ENCODE measurements at regions not wholly inside any gene's neighbourhood (a gene's known extent, or its start where the extent isn't known, plus 50 kb on each side); places are given as distances from the start of the nearest gene placed in this dataset.
"Not testable (repeated sequence)": the region's sequence is repeated elsewhere in the genome, so short reads cannot be mapped to it uniquely, and the experiment has no call there.

DNA sequence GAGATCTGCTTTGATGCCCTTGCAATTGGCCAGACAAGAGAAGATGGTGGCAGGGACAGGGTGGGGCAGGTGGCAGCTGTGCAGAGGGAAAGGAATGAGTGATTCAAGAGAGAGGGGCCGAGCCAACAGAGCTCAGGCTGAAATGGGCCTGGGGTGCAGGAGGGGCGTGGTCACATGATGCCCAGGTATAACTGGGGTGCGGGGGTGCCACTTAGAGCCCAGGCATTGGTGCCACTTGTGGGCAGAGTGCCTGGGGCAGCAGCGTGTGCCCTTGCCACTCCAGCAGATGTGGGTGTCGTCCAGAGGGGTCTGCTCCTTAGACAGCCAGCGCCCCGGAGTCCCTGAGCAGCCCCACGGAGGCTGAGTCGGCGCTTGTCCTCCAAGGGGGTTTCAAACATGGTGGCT, 88.7 kb downstream of the PLXNA1 start:
- DNase-seq (ENCODE audit: low read depth), result no peak

GRCh38 chr3:127072221-127072771, 89.4 kb downstream of the PLXNA1 start:
- no peak for DNase-seq (ENCODE audit: low read depth)

DNA sequence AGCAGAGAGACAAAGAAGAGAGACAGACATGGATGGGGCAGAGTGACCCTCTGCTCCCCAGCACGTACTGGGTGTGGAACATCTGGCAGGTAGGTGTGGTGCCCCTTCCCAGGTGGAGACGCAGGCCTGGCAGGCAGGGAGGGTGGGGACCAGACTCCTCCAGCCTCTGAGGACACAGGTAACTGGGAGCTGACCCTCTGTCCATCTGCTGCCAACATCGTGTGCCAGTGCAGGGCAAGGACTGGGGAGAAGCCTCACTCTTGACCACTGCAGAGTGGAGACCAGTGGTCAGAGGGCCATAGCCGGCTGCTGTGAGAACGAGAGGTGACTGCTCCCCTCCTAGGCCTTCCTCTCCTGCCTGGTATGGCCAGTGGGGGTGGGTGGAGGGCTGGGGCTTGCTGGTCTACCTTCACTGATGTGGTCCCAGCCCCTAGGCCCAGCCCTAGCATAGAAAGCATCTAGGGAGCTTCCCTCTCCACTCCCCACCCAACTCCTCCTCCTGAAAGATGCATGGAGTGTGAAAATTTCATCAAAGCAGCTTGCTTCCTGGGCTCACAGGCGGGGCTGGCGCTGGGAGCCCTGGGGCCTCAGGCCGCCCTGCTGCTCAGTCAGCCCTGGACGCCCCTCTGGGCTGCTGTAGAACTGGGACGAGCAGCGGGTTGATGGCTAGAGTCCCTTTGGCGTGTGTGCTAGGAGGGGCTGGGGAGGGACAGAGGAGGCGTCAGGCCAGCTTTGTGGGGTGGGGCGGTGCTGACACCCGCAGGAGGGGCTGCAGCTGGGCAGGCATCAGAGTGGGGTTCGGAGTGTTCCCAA, 90.3 kb downstream of the PLXNA1 start:
- no peak for DNase-seq (ENCODE audit: low read depth)

GRCh38 chr3:127073941-127074820, 91.3 kb downstream of the PLXNA1 start:
- peak; percentile 48 for DNase-seq (ENCODE audit: low read depth)

DNA sequence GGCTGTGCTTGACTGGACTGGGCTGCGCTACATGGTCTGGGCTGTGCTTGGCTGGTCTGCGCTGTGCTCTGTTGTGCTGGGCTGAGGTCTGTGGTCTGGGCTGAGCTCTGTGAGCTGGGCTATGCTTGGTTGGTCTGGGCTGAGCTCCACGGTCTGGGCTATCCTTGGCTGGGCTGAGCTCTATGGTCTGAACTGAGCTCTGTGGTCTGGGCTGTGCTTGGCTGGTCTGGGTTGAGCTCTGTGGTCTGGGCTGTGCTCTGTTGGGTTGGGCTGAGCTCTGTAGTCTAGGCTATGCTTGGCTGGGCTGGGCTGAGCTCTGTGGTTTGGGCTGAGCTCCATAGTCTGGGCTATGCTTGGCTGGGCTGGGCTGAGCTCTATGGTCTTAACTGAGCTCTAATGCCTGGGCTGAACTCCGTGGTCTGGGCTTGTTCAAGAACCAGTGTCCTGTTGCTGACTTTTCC, 92.0 kb downstream of the PLXNA1 start:
- peak; percentile 85 for DNase-seq (ENCODE audit: low read depth)

DNA sequence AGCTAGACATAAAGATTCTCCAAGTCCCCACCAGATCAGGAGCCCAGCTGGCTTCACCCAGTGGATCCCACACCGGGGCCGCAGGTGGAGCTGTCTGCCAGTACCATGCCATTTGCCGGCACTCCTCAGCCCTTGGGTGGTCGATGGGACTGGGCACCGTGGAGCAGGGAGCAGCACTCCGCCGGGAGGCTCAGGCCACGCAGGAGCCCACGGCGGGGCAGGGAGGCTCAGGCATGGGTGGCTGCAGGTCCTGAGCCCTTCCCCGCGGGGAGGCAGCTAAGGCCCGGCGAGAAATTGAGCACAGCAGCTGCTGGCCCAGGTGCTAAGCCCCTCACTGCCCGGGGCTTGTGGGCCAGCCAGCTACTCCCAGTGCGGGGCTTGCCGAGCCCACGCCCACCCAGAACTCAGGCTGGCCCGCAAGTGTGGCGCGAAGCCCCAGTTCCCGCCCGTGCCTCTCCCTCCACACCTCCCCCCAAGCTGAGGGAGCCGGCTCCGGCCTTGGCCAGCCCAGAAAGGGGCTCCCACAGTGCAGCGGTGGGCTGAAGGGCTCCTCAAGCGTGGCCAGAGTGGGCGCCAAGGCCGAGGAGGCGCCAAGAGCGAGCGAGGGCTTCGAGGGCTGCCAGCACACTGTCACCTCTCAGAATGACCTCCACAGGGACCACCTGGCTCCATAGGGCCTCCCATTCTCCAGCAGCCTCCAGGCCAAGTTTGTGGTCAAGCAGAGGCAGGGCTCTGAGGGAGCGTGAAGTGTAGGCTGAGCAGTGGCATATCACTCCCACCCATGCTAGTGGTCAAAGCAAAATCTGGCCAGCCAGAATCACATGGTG, 93.5 kb downstream of the PLXNA1 start:
- DNase-seq (ENCODE audit: low read depth), result not testable (repeated sequence)

- no peak for DNase-seq (ENCODE audit: low read depth)
Observed at GRCh38 chr3:127077068-127077467, 94.2 kb downstream of the PLXNA1 start.

DNA sequence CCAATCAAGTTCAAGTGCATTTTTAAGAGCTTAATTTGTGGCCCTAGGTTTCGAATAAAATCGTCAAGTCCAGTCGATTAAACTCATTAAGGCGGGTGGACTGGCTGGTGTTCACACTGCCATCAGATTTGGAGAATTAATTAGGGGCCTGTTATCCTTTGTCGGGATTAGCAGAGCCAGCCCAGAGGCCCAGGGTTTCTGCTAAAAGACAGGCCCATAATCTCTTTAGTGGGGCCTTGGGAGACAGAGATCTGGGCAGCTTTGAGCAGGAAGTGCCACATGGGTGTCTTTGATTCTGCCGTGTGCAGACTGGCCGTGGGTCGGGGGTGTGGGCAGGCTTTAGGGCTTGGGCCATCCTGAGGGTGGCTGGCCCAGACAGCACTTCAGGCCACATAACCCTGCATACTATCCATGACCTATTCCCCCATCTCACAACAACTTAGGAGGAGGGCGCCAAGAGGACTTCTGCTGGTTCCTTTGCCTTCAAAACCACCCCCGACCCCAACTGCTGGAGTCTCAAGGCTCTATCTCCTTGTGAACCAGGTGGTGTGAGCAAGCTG, 94.7 kb downstream of the PLXNA1 start:
- no peak for DNase-seq (ENCODE audit: low read depth)

DNA sequence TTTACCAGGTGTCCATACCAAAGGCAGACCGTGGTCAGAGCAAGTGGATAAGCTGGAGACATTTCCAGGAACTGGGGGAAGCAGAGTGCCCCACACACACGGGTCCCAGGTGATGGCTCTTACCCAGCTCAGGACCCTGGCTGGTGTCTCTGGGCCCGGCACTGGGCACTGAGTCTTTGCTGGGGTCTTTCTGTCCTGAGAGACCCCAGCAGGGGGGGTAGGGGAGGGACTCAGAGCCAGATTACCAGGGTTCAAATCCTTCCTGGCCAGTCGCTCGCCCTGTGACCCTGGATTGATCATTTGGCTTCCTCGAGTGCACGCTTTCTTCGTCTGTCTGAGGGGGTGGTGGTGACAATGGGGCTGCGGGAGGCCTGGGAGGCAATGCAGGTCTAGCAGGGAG, 95.7 kb downstream of the PLXNA1 start:
- no peak for DNase-seq (ENCODE audit: low read depth)

DNA sequence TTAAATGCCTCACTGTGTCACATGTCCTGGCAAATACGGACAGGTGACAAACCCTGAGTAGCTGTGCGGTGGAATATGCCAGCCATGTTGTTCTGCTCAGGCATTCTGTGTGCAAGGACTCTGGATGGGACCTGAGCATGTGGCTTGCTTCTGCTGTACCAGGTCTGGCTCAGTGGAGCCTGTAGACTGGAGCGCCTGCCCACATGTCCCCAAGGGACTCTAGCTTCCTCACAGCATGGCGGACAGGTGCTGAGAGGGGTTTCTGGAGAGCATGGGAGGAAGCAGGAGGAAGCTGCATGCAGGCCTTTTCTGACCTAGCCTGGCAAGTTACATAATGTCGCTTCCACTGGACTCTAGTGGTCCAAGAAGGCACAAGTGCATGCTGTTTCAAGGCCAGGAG, 96.3 kb downstream of the PLXNA1 start:
- no peak for DNase-seq (ENCODE audit: low read depth)

DNA sequence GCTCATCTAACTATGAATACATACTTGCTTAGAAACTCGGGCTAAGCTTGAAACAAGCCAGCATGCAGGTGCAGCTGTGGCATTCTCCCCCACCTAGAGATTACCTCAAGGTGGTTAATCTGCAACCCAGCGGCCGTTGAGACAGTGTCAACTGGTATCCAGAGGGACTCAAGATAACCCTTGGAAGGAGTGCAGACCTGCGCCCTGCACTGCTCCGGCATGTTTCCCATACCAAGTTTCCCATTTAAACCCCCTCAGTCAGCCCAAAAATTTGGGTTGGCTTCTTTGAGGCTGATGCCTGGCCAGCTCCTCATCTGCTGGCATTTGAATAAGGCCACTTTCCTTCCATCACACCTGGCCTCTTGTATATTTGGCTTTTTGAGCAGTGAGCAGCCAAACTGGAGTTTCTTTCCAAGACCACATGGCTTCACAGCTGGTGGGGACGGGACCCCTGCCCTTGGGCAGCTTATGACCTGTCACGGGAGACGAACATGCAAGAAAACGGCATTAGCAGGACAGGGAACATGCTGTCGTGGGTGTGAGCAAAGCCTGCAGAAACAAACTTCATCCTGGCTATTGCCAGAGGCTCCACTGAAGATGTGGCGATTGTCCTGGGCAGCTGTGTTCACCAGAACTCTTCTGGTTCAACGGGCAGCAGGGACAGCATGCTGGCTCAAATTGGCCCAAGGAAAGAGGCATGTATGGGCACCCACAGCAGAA, 98.2 kb downstream of the PLXNA1 start:
- DNase-seq (ENCODE audit: low read depth), result no peak

DNA sequence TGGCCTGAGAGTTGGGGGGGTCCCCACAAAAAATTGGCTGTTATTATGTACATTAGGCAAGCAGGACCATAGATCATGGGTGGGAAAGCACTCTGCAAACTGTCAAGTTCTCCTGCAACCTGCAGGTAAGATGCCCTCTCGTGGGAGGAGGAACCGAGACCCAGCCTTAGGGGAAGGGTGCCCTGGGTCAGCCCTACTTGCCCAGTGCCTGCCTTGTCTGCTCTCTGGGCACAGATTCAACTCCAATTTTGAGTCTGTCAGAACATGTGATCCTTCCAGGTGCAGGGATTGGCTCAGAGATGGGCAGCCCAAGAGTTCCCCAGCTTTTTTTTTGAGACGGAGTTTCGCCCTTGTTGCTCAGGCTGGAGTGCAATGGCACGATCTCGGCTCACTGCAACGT, 99.2 kb downstream of the PLXNA1 start:
- DNase-seq (ENCODE audit: low read depth), result no peak

DNA sequence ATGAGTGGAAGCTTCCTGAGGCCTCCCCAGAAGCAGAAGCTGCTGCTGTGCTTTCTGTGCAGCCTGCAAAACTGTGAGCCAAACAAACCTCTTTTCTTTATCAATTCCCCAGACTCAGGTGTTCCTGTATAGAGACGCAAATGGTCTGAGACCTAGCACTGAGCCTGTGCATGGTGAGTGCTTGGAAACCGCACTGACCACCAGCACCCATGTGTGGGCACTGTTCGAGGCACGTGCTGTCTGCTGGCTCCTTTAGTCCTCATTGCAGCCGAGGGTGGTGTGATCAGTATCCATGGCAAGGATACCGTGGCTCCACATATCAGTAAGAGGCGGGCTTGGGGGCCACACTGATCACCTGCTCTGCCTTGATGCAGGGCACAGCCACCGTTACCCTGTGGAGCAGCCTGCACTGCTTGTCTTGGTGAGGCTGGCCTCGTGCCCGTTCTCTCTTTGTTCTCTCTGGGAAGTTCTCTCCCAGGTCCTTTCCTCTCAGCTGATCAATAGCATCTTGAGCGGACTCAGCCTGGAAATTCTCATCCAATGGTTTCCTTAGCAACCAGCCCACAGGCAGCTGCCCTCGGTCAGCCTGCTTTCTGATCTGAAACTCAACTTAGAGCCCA, 101.0 kb downstream of the PLXNA1 start:
- no peak for DNase-seq (ENCODE audit: low read depth)

DNA sequence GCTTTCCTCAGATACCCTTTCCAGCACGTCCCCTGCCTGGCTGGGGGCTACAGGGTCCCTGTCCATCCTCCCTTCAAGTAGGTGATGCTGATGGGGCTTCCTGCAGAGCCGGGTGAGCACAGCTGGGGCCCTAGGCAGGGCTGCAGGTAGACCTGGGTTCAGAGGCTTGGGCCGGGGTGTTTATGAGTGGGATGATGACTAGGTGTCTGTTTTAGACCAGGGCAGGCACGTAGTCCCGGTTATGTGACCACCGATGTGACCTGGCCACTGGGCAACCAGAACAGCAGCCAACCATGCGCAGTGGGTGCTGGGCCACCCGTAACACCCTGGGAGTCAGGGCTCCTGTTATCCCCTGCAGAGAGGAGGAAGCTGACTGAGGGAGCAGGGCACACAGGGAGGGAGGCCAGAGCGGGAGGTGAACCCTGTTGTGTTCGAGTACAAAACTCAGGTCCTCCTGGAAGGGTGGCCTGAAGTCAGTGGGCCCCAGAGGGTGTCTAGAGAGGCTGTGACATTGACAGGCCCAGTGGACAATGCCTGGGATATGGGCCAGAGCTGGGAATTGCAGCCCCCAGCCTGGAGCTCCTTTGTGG, 101.6 kb downstream of the PLXNA1 start:
- no peak for DNase-seq (ENCODE audit: low read depth)

DNA sequence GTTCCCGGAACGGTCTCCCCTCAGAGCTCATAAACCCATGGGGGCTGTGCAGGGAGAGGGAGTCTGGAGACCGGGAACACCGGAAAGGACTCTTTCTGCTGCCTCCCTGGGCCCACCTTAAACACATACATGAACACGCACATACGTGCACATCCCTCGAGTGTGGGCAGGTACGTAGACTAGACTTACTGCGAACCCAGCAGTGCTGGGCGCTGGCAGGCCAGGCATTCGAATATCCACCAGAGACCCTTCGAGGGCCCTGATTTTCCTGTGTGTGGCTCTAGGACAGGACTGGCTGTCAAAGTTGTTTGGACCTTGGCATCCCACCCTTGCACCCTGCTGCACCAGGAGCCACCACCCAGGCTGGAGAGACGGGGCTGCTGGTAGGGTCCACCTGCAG, 102.7 kb downstream of the PLXNA1 start:
- DNase-seq (ENCODE audit: low read depth), result no peak

GRCh38 chr3:127086591-127086990, 103.7 kb downstream of the PLXNA1 start:
- not testable (repeated sequence) for DNase-seq (ENCODE audit: low read depth)

GRCh38 chr3:127087441-127087840, 104.5 kb downstream of the PLXNA1 start:
- DNase-seq (ENCODE audit: low read depth), result no peak

GRCh38 chr3:127088511-127089351, 104.2 kb upstream of the PRR23E start:
- DNase-seq (ENCODE audit: low read depth), result no peak

All from iris pigment epithelial cell (primary cell).